HepG2 (cell line): ENCODE measurements at regions not wholly inside any gene's neighbourhood (a gene's known extent, or its start where the extent isn't known, plus 50 kb on each side); places are given as distances from the start of the nearest gene placed in this dataset.

Experiments used
- ATAC-seq: fragments of 200-7000 bp; cut with Tn5 transposase; 3 replicates; pipeline ENCODE4 v1.9.1; 2020; ENCODE audit warnings: mild to moderate bottlenecking, moderate library complexity
- BruUV-seq: library from RNA; stranded (reverse); fragments of 400-500 nt; replicated peaks from 2 replicates; lab custom pipeline; 2021; lab: Mats Ljungman, UMichigan
- CTCF ChIA-PET: fragments of 300-600 bp; formaldehyde crosslinking; extraction: SDS; loops from one replicate; lab custom pipeline; 2021; ENCODE audit warnings: low total read pairs, inconsistent platforms, low intra/inter-chr PET ratio; lab: Yijun Ruan, JAX
- POLR2A ChIA-PET: fragments of 350-600 bp; sonication (Branson Sonifier 250); formaldehyde crosslinking; loops from one replicate; lab custom pipeline; 2020; ENCODE audit warnings: antibody characterized with exemption, inconsistent platforms; lab: Yijun Ruan, JAX
- DNase-seq: peaks from one replicate; pipeline ENCODE4 v3.0.0-alpha.2; 2015; ENCODE audit warnings: low spot score
- FAIRE-seq: peaks from 3 replicates; lab custom pipeline; 2011; peaks lifted over from hg19 to GRCh38; lab: Jason Lieb, UNC
- H2AFZ ChIP-seq: one replicate; pipeline ENCODE4 v1.6.1; 2011; ENCODE audit warnings: low read length, inconsistent platforms
- H3K27ac ChIP-seq: fragments of 300-600 bp; 3 replicates; pipeline ENCODE4 v1.8.0; 2011; ENCODE audit warnings: mixed run types, mild to moderate bottlenecking, mixed read lengths, low read length, inconsistent platforms; ENCODE audit not compliant: insufficient read depth; ENCODE audit errors: extremely low read length
- H3K27me3 ChIP-seq, 2 experiments: fragments of 200-600 bp in 1 of 2; 2 replicates in 1 of 2; 3 replicates in 1 of 2; pipeline versions ENCODE4 v1.6.0 to v1.8.0; 2011; ENCODE audit warnings: low read length in 2 of 2, mild to moderate bottlenecking in 2 of 2, moderate library complexity in 2 of 2, inconsistent platforms in 1 of 2; ENCODE audit not compliant: insufficient read depth in 2 of 2, control insufficient read depth in 1 of 2
- H3K36me3 ChIP-seq, 2 experiments: fragments of 200-600 bp in 1 of 2; replicated peaks in 1 of 2; 2 replicates in 1 of 2; 3 replicates in 1 of 2; pipeline versions ENCODE4 v1.5.1 to v1.8.0; 2011; ENCODE audit warnings: low read length in 2 of 2, inconsistent platforms in 1 of 2; ENCODE audit not compliant: insufficient read depth in 2 of 2, control insufficient read depth in 1 of 2
- H3K4me1 ChIP-seq: 2 replicates; pipeline ENCODE4 v1.5.1; 2012; ENCODE audit warnings: low read length, inconsistent platforms; ENCODE audit not compliant: insufficient read depth
- H3K4me2 ChIP-seq: 2 replicates; pipeline ENCODE4 v1.6.0; 2011; ENCODE audit warnings: low read depth, low read length, inconsistent platforms
- H3K4me3 ChIP-seq, 3 experiments: fragments of 200-600 bp in 1 of 3; sonication (generic), shearing (Covaris generic) in 1 of 3; replicated peaks in 1 of 3; 2 replicates each; pipeline ENCODE4 v1.5.1; 2011 to 2016; ENCODE audit warnings: low read length in 3 of 3, inconsistent platforms in 2 of 3, low read depth in 2 of 3, mild to moderate bottlenecking in 2 of 3, control low read depth in 1 of 3, mixed read lengths in 1 of 3; ENCODE audit not compliant: insufficient read depth in 1 of 3
- H3K79me2 ChIP-seq: one replicate; pipeline ENCODE4 v1.6.1; 2011; ENCODE audit warnings: low read length, inconsistent platforms; ENCODE audit not compliant: insufficient read depth
- H3K9ac ChIP-seq: 2 replicates; pipeline ENCODE4 v1.6.0; 2011; ENCODE audit warnings: mild to moderate bottlenecking, low read depth, low read length, inconsistent platforms; ENCODE audit not compliant: insufficient read depth
- H3K9me3 ChIP-seq: 2 replicates; pipeline ENCODE4 v1.5.1; 2012; ENCODE audit warnings: mild to moderate bottlenecking, low read length
- H4K20me1 ChIP-seq: 2 replicates; pipeline ENCODE4 v1.6.0; 2011; ENCODE audit warnings: inconsistent platforms, mild to moderate bottlenecking, low read length, moderate library complexity; ENCODE audit not compliant: insufficient read depth
- ETV5 ChIP-seq: IDR thresholded peaks from 2 replicates; pipeline ENCODE4 v1.6.1; 2018; ENCODE audit warnings: missing biosample characterization, missing genetic modification reagents, inconsistent platforms, borderline replicate concordance
- HDAC2 ChIP-seq: sonication (generic); formaldehyde crosslinking; IDR thresholded peaks from 2 replicates; pipeline ENCODE4 v1.4.0; 2020; ENCODE audit warnings: missing genetic modification reagents
- KAT7 ChIP-seq: IDR thresholded peaks from 2 replicates; pipeline ENCODE4 v1.6.1; 2018; ENCODE audit warnings: borderline replicate concordance, missing compliant biosample characterization
- KLF6 ChIP-seq: IDR thresholded peaks from 2 replicates; pipeline ENCODE4 v1.8.0; 2016; ENCODE audit warnings: missing biosample characterization, missing genetic modification reagents
- MBD4 ChIP-seq: IDR thresholded peaks from 2 replicates; pipeline ENCODE4 v1.6.1; 2012; ENCODE audit warnings: low read length, inconsistent platforms, borderline replicate concordance
- MYC ChIP-seq: sonication (generic); formaldehyde crosslinking; IDR thresholded peaks from 2 replicates; pipeline ENCODE4 v1.9.0; 2021; ENCODE audit warnings: missing genetic modification reagents, borderline replicate concordance
- SMARCE1 ChIP-seq: fragments of 450-650 bp; IDR thresholded peaks from 2 replicates; pipeline ENCODE4 v1.6.1; 2017; ENCODE audit warnings: borderline replicate concordance
- ZBTB20 ChIP-seq: sonication (generic); formaldehyde crosslinking; IDR thresholded peaks from 2 replicates; pipeline ENCODE4 v1.8.1; 2023; ENCODE audit warnings: missing genetic modification reagents, low read depth, mild to moderate bottlenecking, borderline replicate concordance
- WGBS: methylation state at CpG from one replicate; pipeline ENCODE4 v1.1.6; 2017; ENCODE audit warnings: low lambda C conversion rate; 5-methylcytosine and 5-hydroxymethylcytosine counted together
- in situ Hi-C: cut with HindIII; loops from 2 replicates; pipeline ENCODE4 v1.10.0; 2017; ENCODE audit warnings: low pct_unique_long_range_greater_than_20kb; ENCODE audit not compliant: extremely low pct_ligation_motif_present
- intact Hi-C: fragments of 100-400 bp; cut with micrococcal nuclease; formaldehyde crosslinking; loops from one replicate; pipeline ENCODE4 v1.10.0; 2022; ENCODE audit not compliant: unreplicated experiment
- TF ChIP-seq, protein P1 (sequence below), 2 experiments: sonication (generic) in 1 of 2; formaldehyde crosslinking in 1 of 2; IDR thresholded peaks; 2 replicates each; pipeline versions ENCODE4 v1.5.1 to v1.6.1; 2011 to 2020; ENCODE audit warnings: borderline replicate concordance in 1 of 2, low read depth in 1 of 2, low read length in 1 of 2, mild to moderate bottlenecking in 1 of 2, missing genetic modification reagents in 1 of 2, moderate library complexity in 1 of 2
- TF ChIP-seq, protein P2 (sequence below): sonication (generic); formaldehyde crosslinking; IDR thresholded peaks from 2 replicates; pipeline ENCODE4 v1.5.0; 2020; ENCODE audit warnings: mild to moderate bottlenecking, missing genetic modification reagents

DNA sequence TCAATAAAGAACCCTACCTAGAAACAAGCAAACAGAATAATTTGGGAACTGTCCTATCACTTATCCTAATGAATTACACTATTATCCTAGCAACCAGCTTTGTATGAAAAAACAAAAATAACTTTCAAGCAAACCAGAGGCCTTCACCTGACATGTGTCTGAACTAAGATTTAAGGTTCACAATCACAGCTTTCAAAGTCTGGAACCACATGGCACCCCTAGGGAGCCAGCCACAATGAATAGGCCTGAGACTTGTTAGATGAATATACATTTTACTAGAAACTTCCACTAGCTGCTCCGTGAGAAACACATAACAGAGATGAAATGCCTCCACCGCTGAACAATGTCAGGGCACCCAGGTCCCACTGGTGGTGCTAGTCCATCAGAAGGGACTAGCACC, 65.8 kb upstream of the CYP2D6 start:
- Histone ChIP-seq H3K27ac (no peak overlapping the region), H3K9ac (no peak overlapping the region), H3K4me1 (no peaks in the 10 kb centered on the region), H3K27me3 (no peaks in the 10 kb centered on the region), H2AFZ (no peak overlapping the region), H3K79me2 (peaks cover 53% of the 10 kb centered on the region), H3K4me3 (no peak overlapping the region)
- ATAC-seq: no peak
- CTCF ChIA-PET: no interaction called here
- 100% methylated on average over 1 of the region's 2 CpGs for WGBS
- intact Hi-C loops: no loop called here
- no peak for DNase-seq
- TF ChIP-seq MYC (CRISPR knock-in tag) (no peak), KAT7 (no peak), SMARCE1 (no peak), ZBTB20 (CRISPR knock-in tag) (no peak), KLF6 (no peak), HDAC2 (CRISPR knock-in tag) (no peak), MBD4 (no peak), ETV5 (CRISPR knock-in tag) (no peak)
- TF ChIP-seq, protein P1, sequence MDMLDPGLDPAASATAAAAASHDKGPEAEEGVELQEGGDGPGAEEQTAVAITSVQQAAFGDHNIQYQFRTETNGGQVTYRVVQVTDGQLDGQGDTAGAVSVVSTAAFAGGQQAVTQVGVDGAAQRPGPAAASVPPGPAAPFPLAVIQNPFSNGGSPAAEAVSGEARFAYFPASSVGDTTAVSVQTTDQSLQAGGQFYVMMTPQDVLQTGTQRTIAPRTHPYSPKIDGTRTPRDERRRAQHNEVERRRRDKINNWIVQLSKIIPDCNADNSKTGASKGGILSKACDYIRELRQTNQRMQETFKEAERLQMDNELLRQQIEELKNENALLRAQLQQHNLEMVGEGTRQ (IDR thresholded peaks at IDR 0.05; ENCODE audit: low read depth, low read length): no peak
- TF ChIP-seq, protein P1 (CRISPR knock-in tag; IDR thresholded peaks at IDR 0.05; ENCODE audit: borderline replicate concordance): no peak
- TF ChIP-seq, protein P2, sequence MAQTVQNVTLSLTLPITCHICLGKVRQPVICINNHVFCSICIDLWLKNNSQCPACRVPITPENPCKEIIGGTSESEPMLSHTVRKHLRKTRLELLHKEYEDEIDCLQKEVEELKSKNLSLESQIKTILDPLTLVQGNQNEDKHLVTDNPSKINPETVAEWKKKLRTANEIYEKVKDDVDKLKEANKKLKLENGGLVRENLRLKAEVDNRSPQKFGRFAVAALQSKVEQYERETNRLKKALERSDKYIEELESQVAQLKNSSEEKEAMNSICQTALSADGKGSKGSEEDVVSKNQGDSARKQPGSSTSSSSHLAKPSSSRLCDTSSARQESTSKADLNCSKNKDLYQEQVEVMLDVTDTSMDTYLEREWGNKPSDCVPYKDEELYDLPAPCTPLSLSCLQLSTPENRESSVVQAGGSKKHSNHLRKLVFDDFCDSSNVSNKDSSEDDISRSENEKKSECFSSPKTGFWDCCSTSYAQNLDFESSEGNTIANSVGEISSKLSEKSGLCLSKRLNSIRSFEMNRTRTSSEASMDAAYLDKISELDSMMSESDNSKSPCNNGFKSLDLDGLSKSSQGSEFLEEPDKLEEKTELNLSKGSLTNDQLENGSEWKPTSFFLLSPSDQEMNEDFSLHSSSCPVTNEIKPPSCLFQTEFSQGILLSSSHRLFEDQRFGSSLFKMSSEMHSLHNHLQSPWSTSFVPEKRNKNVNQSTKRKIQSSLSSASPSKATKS (CRISPR knock-in tag): no peak
- TF ChIP-seq, all 625 proteins: peak for 0
- H4K20me1 ChIP-seq: peaks cover 16% of the 10 kb centered on the region; the same call in 1 of the 2 replicates
- no TSS peak for BruUV-seq
- FAIRE-seq: no peak
- in situ Hi-C loops: no loop called here
- POLR2A ChIA-PET: no interaction called here
- H3K9me3 ChIP-seq: no peaks in the 10 kb centered on the region
- no peak overlapping the region for H3K4me2 ChIP-seq
- peaks cover 0 to 12% of the 10 kb centered on the region in 2 experiments; a peak in 3 of 5 replicates for H3K36me3 ChIP-seq
